GM12891 (cell line): ENCODE measurements at regions not wholly inside any gene's neighbourhood (a gene's known extent, or its start where the extent isn't known, plus 50 kb on each side); places are given as distances from the start of the nearest gene placed in this dataset.

ENCODE experiments used
- PAX5 ChIP-seq: IDR thresholded peaks from 2 replicates; pipeline ENCODE4 v1.6.1; 2011; ENCODE audit warnings: low read length, moderate library complexity, mild to moderate bottlenecking; ENCODE audit not compliant: insufficient read depth, severe bottlenecking
- POLR2A ChIP-seq: IDR thresholded peaks from 2 replicates; pipeline ENCODE4 v1.6.1; 2011; ENCODE audit warnings: low read depth, low read length, control low read depth
- POLR2AphosphoS5 ChIP-seq: IDR thresholded peaks from 2 replicates; pipeline ENCODE4 v1.6.1; 2011; ENCODE audit warnings: low read depth, low read length, control low read depth
- TAF1 ChIP-seq: IDR thresholded peaks from 2 replicates; pipeline ENCODE4 v1.6.1; 2011; ENCODE audit warnings: low read depth, low read length, control low read depth

- TF ChIP-seq POLR2A (no peak), TAF1 (no peak), POLR2AphosphoS5 (no peak), PAX5 (no peak)
These were observed 155.7 kb upstream of the FBN2 start for GRCh38 chr5:128693764-128694163.
